VCaP (cell line): ENCODE measurements at regions not wholly inside any gene's neighbourhood (a gene's known extent, or its start where the extent isn't known, plus 50 kb on each side); places are given as distances from the start of the nearest gene placed in this dataset.

ENCODE experiments used
- H3K27ac ChIP-seq: fragments of 450-650 bp; 2 replicates; pipeline ENCODE4 v1.5.1; 2017
- CTCF ChIP-seq: fragments of 450-650 bp; conservative IDR thresholded peaks from 2 replicates; pipeline ENCODE4 v1.5.1; 2017; ENCODE audit warnings: mild to moderate bottlenecking, moderate library complexity

- TF ChIP-seq CTCF, result no peak
Observed at GRCh38 chr12:77761286-77761685, 69.4 kb upstream of the NAV3 start.

GRCh38 chr12:77760271-77761025, 70.2 kb upstream of the NAV3 start:
- no peak overlapping the region for H3K27ac ChIP-seq
- TF ChIP-seq CTCF, result no peak

More at GRCh38 chr12:77761286-77761685, 69.4 kb upstream of the NAV3 start:
- no peak overlapping the region for H3K27ac ChIP-seq

- TF ChIP-seq CTCF, result no peak
- H3K27ac ChIP-seq, result no peak overlapping the region
Observed at GRCh38 chr12:77754086-77754485, 76.6 kb upstream of the NAV3 start.

- peak overlapping the region; percentile 51; the same call in 1 of the 2 replicates for H3K27ac ChIP-seq
- no peak for TF ChIP-seq CTCF
Observed at GRCh38 chr12:77751939-77752338, 78.8 kb upstream of the NAV3 start.

GRCh38 chr12:77746096-77746495, 84.6 kb upstream of the NAV3 start:
- no peak for TF ChIP-seq CTCF
- H3K27ac ChIP-seq, result peak overlapping the region; percentile 62

GRCh38 chr12:77745624-77746023, 85.1 kb upstream of the NAV3 start:
- H3K27ac ChIP-seq, result peak overlapping the region; percentile 62
- TF ChIP-seq CTCF, result no peak

GRCh38 chr12:77742631-77743030, 88.1 kb upstream of the NAV3 start:
- H3K27ac ChIP-seq, result peak overlapping the region; percentile 4; the same call in 1 of the 2 replicates
- TF ChIP-seq CTCF, result no peak
